Kidney glomerular epithelial cell (primary cell): ENCODE measurements at regions not wholly inside any gene's neighbourhood (a gene's known extent, or its start where the extent isn't known, plus 50 kb on each side); places are given as distances from the start of the nearest gene placed in this dataset.
"Not testable (repeated sequence)": the region's sequence is repeated elsewhere in the genome, so short reads cannot be mapped to it uniquely, and the experiment has no call there.

ENCODE experiments used
- DNase-seq: peaks from one replicate; lab custom pipeline; 2025; lab: John Stamatoyannopoulos, UW

- no peak for DNase-seq
These were observed 53.8 kb upstream of the ADAMTS18 start for GRCh38 chr16:77488652-77489051.

GRCh38 chr16:77491091-77491490 lies 56.3 kb upstream of the ADAMTS18 start:
- no peak for DNase-seq

- DNase-seq, result peak; percentile 56
These were observed 62.1 kb upstream of the ADAMTS18 start for GRCh38 chr16:77496934-77497333.

DNA sequence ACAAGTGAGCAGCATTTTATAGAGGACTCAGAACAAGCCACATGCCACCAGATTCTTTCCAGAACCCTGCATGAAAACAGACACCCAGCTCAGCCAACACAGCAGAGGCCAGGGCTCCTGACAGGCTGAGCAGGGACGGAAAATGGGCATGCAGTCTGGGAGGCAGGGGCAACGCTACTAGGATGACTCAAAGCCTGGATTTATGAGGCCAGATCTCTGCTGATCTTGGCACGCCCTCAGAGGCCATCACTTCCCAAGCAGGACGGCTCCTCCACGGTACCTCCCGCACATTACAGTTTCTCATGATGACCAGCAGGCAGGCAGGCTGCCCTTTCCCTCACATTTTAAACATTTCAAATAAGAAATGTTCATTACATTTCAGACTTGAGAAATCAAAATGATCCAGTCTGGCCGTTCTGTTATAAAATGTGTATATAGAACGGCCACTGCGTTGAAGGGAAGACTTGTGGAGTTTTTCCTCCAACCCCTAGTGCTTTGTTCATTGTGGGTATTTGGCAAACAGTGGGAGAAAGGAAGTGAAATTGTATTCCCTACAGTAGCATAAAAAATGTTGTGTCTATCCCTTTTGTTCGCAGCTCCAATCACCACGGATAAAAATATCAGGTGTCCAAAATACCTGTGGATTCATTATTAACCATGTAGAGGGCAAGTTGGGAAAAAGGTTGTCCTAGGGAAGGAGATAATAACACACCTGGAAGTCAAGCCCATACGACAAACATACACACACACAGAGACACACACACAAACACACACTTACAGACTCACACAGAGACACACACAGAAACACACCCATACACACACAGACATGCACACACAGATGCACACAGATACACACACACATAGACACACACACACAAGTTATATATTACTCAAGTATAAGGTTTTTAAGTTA lies 64.8 kb upstream of the ADAMTS18 start:
- DNase-seq, result peak; percentile 88

- no peak for DNase-seq
These were observed 65.4 kb upstream of the ADAMTS18 start for GRCh38 chr16:77500286-77500598.

DNA sequence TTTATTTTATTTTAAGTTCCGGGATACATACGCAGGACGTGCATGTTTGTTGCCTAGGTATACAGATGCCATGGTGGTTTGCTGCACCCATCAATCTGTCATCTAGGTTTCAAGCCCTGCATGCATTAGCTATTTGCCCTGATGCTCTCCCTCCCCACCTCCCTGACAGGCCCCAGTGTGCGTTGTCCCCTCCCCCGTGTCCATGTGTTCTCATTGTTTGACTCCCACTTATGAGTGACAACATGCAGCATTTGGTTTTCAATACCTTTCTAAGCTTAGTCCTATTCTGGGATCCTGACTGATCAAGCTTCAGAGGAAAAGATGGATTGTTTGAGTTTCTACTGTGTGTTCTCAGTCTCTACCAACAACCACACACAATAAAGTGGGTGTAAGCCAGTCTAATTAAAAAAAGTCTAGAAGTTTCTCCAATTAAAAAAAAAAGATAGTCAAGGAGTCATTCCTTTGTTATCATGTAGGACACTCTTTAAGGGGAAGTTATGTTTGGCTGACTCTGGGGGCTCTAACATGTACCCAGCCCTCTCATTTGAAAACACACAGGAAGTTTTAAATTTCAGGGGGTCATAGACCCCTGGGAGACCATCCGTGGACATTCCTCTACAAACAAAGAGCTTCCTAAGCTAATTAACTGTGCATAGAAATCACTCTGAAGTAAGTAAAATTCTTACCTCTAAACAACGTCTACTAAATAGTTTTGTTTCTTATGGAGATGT lies 66.3 kb upstream of the ADAMTS18 start:
- no peak for DNase-seq

GRCh38 chr16:77502448-77502847 lies 67.6 kb upstream of the ADAMTS18 start:
- no peak for DNase-seq

DNA sequence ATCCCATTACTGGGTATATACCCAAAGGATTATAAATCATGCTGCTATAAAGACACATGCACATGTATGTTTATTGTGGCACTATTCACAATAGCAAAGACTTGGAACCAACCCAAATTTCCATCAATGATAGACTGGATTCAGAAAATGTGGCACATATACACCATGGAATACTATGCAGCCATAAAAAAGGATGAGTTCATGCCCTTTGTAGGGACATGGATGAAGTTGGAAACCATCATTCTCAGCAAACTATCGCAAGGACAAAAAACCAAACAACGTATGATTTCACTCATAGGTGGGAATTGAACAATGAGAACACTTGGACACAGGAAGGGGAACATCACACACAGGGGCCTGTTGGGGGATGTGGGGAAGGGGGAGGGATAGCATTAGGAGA lies 71.7 kb upstream of the ADAMTS18 start:
- DNase-seq, result not testable (repeated sequence)

- no peak for DNase-seq
These were observed 74.2 kb upstream of the ADAMTS18 start for GRCh38 chr16:77509051-77509450.

DNA sequence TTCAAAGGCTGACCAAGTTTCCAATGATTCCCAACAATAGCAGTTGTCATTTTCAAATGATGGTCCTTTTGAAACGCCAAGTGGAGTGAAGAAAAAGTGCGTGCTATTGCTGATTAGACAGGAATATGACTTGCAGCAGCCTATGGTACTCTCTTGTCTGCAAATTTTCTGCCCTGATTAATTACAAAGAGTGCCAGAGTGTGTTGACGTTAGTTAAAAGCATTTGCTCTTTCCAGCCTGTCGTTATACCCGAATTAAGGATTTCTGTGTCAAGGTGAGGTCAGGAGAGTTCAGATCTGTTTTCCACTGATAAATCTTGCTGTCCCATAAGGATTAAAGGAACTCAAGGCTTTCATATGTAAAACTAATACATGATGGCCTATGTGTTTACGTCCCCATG lies 75.0 kb upstream of the ADAMTS18 start:
- no peak for DNase-seq

DNA sequence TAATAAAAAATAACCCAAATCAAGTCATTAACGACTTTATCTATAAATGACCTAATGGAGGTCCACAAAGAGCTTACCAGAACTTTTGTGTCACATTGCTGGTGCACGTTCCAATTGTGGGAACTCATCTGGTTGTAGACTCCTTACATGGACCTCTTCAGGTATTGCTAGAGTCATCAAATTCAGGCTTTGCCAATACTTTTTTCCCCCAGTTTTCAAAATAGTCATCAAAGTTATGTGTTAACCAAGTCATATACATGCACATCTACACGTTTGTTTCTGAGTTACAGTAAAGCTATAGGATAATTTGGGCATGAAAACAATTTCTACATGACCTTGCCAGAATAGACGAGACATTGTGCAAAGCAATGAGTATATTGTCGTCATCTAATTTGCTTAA lies 76.2 kb upstream of the ADAMTS18 start:
- DNase-seq, result no peak

DNA sequence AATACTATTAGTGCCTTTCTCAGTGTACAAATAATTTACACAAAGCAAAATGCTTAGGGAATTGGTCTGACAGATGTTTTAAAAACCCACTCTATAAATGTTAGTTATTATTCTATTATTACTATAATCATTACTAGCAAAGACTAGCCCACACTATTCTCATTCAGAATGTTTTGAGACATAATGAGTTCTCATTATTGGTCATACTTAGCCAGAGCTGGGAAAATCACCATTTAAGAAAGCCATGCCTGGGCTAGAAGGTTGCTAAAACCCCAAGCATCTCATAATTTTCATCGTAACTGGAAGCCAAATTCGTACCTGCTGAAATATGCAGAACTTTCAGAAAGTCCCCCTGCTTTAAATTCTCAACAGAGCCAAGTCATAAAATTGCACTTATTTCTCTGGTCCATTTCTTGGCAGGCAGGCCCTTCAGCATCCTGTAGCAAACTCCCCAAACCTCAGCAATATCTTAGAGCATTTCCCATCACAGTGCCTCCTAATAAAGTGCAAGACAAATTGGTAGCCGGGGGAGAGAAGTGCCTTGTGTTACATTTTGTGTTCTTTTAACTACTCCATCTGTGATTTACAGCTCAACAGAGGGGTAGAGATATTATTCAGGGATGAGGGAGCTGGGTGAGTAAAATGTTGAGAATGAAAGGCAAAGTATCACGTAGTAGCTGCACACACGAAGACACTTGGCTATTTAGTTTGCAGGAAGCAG lies 79.8 kb upstream of the ADAMTS18 start:
- no peak for DNase-seq

DNA sequence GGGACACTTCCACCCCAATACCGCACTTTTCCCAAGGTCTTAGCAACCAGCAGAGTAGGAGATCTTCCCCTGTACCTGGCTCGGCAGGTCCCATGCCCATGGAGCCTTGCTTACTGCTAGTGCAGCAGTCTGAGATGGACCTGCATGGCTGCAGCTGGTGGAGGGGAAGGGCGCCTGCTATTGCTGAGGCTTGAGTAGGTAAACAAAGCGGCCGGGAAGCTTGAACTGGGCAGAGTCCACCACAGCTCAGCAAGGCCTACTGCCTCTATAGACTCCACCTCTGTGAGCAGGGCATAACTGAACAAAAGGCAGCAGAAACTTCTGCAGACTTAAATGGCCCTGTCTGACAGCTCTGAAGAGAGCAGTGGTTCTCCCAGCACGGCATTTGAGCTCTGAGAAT lies 90.4 kb upstream of the ADAMTS18 start:
- DNase-seq, result not testable (repeated sequence)

- DNase-seq, result peak; percentile 52
These were observed 96.9 kb upstream of the ADAMTS18 start for GRCh38 chr16:77531752-77532151.

DNA sequence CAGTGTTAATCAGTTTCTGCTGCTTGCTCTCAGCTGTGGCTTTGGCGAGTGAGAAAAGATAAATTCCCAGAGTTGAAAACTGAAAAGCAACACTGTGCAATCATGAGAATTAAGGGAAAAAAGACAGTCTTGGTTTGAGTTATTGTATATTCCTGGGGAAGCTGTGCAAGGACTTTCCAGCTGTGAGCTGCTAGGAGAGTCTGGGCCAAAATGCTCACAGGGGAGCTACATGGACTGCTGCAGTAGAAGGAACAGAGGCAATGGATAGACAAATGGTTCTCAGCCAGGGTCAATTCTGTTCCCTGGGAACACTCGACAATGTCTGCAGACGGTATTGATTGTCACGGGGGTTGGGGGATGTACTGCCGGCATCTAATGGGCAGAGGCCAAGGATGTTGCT lies 102.0 kb upstream of the ADAMTS18 start:
- no peak for DNase-seq

- DNase-seq, result no peak
These were observed 104.7 kb upstream of the ADAMTS18 start for GRCh38 chr16:77539421-77540034.

GRCh38 chr16:77540646-77541045 lies 105.8 kb upstream of the ADAMTS18 start:
- peak; percentile 16 for DNase-seq

DNA sequence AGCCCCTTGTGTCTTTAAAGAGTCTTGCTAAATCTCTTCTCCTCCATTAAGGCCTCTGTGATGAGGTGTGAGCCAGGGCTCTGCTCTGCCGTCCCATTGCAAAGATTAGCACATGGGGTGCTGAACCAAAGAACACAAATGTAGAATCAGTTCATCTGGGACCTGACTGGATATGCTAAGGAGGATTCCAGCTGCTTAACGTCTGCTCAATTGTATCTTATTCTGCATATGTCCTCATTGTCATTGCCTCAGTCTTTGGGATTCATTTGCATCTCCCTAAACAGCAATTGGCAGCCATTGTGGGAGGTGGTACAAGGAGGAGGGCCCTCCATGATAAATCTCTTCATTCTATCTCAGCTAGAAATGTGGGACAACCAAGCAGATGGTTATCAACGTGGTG lies 106.3 kb upstream of the ADAMTS18 start:
- DNase-seq, result no peak

DNA sequence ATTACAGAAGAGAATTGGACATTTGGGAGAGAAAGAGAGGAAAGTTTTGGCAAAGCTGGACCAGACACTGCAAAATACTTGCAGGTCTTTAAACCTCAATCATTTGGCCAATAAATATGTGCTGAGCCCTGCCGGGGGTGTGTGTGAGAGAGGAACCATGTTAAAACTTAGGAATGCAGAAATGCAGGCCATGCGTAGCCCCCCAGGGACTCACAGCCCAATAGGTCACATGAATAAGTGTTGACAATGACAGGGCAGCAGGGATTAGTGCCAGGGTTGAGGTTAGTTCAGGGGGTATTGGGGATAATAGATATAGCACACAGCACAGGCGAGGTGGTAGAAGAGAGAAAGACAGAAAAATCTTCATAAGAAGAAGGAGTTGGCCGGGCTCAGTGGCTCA lies 113.3 kb upstream of the ADAMTS18 start:
- no peak for DNase-seq

DNA sequence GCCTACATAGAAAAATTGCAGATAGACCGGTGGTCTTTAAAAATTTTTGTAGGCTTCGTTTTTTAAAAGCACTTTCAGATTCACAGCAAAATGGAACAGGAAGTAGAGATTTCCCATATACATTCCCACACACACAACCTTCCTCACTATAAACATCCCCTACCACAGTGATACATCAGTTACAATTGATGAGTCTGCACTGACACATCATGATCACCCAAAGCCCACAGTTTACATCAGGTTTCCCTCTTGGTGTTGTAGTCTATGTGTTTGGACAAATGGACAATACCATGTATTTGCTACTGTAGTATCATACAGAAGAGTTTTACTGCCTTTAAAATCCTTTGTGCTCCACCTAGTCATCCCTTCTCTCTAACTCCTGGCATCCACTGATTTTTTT lies 113.9 kb upstream of the ADAMTS18 start:
- no peak for DNase-seq

DNA sequence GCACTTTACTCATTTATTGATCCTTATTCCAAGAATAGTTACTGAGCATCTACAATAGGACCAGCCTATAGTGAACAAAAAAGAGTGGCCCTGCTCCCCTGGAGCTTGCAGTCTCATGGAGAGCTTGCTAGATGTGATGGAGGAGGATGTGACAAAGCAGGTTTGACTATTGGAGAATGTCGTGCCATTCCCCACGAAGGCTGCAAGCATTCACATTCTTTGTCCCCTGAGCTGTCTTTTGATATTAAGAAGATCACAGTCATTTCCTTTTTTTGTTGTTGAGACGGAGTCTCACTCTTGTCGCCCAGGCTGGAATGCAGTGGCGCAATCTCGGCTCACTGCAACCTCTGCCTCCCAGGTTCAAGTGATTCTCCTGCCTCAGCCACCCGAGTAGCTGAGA lies 115.0 kb upstream of the ADAMTS18 start:
- no peak for DNase-seq

DNA sequence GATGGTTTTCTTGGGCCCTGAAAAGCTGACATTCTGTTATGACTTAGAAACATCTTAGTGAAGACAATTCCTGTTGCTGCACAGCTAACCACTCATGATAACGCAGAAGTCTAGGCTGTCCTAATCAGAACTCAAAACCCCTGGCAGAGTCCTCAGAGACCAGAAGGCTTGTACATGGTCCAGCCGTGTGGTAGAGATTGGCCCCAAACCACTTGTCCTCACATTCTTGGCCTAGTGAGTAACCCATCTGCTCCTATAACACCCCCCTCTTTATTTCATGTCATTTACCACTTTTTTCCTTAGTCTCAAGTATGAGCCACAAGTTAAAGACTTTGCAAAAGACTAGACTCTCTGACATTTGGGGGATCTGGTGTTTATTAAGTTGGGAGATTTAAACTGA lies 116.5 kb upstream of the ADAMTS18 start:
- no peak for DNase-seq
